LoVo (cell line): ENCODE measurements at regions not wholly inside any gene's neighbourhood (a gene's known extent, or its start where the extent isn't known, plus 50 kb on each side); places are given as distances from the start of the nearest gene placed in this dataset.

Experiments
- DNase-seq: peaks from one replicate; pipeline ENCODE4 v3.0.0-alpha.2; 2016; ENCODE audit warnings: low spot score

- DNase-seq = no peak
Observed at GRCh38 chr17:34527908-34528470, 51.4 kb upstream of the TMEM132E start.

GRCh38 chr17:34527136-34527907 lies 52.1 kb upstream of the TMEM132E start:
- DNase-seq = no peak

GRCh38 chr17:34525651-34526050 lies 53.7 kb upstream of the TMEM132E start:
- DNase-seq = no peak

- no peak for DNase-seq
Observed at GRCh38 chr17:34521955-34522354, 57.4 kb upstream of the TMEM132E start.

GRCh38 chr17:34519282-34519681 lies 60.1 kb upstream of the TMEM132E start:
- no peak for DNase-seq

GRCh38 chr17:34517406-34517805 lies 62.0 kb upstream of the TMEM132E start:
- DNase-seq = no peak

- no peak for DNase-seq
Observed at GRCh38 chr17:34511931-34512330, 67.5 kb upstream of the TMEM132E start.

GRCh38 chr17:34511265-34511664 lies 68.1 kb upstream of the TMEM132E start:
- DNase-seq = no peak

- DNase-seq = no peak
Observed at GRCh38 chr17:34504814-34505484, 74.4 kb upstream of the TMEM132E start.

- DNase-seq = no peak
Observed at GRCh38 chr17:34503528-34504195, 75.7 kb upstream of the TMEM132E start.

GRCh38 chr17:34502426-34502825 lies 77.0 kb upstream of the TMEM132E start:
- no peak for DNase-seq

GRCh38 chr17:34499576-34499975 lies 79.8 kb upstream of the TMEM132E start:
- DNase-seq = peak; percentile 17

GRCh38 chr17:34493917-34494316 lies 85.5 kb upstream of the TMEM132E start:
- DNase-seq = no peak

GRCh38 chr17:34487626-34488025 lies 91.8 kb upstream of the TMEM132E start:
- DNase-seq = no peak

GRCh38 chr17:34486761-34487160 lies 92.6 kb upstream of the TMEM132E start:
- DNase-seq = no peak

- no peak for DNase-seq
Observed at GRCh38 chr17:34485999-34486398, 93.4 kb upstream of the TMEM132E start.

- no peak for DNase-seq
Observed at GRCh38 chr17:34484193-34484733, 95.1 kb upstream of the TMEM132E start.

GRCh38 chr17:34482730-34483129 lies 96.7 kb upstream of the TMEM132E start:
- no peak for DNase-seq

- DNase-seq = no peak
Observed at GRCh38 chr17:34481779-34482178, 97.6 kb upstream of the TMEM132E start.

GRCh38 chr17:34479371-34479770 lies 100.0 kb upstream of the TMEM132E start:
- no peak for DNase-seq

GRCh38 chr17:34478244-34478643 lies 101.1 kb upstream of the TMEM132E start:
- no peak for DNase-seq

- DNase-seq = no peak
Observed at GRCh38 chr17:34475296-34475695, 104.1 kb upstream of the TMEM132E start.
